NCI-H82 treated with DMSO at 0.1 percent for 48 hours (cell line): ENCODE measurements at regions not wholly inside any gene's neighbourhood (a gene's known extent, or its start where the extent isn't known, plus 50 kb on each side); places are given as distances from the start of the nearest gene placed in this dataset.
"Not testable (repeated sequence)": the region's sequence is repeated elsewhere in the genome, so short reads cannot be mapped to it uniquely, and the experiment has no call there.

Experiments
- DNase-seq: peaks from one replicate; lab custom pipeline; 2025; ENCODE audit not compliant: unreplicated experiment; lab: John Stamatoyannopoulos, UW

DNA sequence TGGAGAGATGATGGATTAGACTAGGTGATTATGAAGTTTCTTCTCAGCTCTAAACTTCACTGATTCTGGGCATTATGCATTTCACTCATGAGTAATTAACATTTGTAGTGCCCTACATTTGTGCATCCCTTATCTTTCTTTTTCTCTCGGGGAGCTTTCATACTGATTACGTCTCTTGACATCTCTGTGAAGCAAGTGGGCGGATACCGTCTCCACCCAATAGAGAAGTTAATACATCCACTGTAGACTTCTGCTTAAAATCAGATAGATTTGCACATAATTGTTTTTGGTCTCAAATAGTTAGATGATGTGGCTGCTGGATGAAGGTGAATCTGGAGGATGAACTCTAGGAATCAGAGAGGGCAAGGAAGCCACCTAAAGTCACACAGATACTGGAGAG, 653.6 kb upstream of the EEF2KMT start:
- no peak for DNase-seq

DNA sequence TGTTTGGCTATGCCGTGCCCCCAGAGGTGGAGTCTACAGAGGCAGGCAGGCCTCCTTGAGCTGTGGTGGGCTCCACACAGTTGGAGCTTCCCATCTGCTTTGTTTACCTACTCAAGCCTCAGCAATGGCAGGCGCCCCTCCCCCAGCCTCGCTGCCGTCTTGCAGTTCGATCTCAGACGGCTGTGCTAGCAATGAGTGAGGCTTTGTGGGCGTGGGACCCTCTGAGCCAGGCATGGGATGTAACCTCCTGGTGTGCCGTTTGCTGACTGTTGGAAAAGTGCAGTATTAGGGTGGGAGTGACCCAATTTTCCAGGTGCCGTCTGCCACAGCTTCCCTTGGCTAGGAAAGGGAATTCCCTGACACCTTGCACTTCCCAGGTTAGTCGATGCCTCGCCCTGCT, 652.8 kb upstream of the EEF2KMT start:
- DNase-seq, result not testable (repeated sequence)

DNA sequence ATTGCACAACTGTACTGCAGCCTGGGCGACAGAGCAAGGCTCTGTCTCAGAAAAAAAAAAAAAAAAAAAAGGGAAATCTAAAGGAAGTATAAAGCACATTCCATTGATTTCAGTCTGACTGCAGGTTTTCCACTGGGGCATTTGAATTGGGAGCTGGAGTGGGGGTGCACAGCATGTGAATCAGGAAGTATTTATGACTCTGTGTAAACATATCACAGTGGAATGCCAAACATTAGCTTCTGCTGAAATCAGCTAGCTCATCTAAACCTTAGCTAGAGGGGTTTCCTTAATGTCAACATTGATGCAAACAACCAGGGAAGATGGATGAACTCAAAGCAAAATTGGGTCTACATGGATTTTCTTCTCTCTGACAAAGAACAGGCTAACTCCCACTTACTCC, 641.0 kb upstream of the EEF2KMT start:
- no peak for DNase-seq

DNA sequence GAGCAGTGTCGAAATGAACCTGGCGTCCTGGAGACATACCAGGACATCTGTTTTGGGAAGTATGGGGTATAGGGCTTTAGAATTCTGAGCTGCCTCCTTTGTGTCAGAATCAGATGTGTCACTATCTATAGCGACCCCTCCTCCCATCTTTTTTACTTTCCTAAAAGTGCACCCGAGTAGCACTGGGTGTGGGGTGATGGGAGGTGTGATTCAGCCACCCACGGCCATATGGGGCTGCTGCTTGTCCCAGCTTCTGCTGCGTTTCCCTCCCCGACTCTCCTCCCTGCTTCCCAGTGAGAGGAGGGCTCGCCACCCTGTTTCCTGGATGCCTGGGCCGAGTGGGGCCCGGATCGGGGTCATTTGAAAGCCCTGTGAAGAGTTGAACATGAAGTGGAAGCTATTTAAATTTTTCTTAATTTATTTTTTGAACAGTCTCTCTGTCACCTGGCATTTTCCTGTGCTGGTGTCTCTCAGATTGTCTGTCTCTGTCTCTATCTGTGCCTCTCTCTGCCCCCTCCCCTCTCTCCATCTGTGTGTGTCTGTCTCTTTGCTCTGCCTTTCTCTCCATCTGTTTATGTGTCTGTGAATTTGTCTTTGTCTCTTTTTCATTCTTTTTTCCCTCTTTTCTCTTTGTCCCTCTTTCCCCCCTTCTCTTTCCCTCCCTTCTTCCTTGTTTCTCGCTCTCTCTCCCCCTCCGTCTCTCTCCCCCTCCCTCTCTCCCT, 638.8 kb upstream of the EEF2KMT start:
- no peak for DNase-seq

DNA sequence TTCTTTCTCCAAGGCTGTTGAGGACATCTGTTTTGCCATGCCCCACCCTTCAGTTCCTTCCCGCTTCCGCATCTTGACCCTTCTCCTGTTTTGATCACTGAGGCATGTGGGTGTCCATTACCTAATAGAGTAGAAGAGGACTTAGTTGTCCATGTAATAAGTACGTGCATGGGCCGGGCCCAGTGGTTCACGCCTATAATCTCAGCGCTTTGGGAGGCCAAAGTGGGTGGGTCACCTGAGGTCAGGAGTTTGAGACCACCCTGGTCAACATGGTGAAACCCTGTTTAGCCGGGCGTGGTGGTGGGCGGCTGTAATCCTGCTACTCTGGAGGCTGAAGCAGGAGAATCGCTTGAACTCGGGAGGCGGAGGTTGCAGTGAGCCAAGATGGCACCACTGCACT, 637.8 kb upstream of the EEF2KMT start:
- no peak for DNase-seq

DNA sequence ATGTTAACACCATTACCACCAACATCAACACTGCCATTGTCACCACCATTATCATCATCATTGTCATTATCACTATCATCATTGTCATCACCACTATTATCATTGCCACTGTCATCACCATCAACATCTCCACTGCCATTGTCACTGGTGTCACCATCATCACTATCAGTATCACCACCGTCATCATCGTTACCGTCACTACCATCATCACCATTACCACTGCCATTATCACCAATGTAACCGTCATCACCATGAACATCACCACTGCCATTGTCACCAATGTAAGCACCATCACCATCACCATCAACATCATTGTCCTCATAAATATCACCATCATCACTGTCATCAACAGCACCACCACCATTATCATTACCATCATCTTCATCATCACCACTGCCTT, 633.2 kb upstream of the EEF2KMT start:
- no peak for DNase-seq

DNA sequence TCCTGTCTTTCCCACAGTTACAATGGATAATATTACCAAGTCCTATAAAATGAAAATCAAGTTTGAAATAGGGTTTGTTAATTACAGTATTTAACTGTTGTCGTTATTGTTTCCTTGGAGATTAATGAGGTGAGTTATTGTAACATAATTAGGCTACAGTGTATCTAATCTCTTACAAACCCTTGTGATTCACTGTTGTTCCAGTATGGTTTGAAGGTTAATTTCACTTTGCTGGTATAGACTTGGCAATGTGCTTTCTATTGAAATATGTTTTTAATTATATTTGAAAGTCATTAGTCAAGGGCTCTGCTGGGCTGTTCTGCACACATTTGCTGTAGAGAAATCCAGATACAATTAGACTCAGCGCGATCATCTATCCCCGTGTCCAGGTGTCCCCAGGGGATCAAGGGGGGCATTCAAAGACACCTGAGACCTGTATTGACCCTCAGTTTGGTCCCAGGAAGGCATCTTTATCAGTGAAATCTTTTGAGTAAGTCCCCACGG, 624.6 kb upstream of the EEF2KMT start:
- DNase-seq, result no peak

DNA sequence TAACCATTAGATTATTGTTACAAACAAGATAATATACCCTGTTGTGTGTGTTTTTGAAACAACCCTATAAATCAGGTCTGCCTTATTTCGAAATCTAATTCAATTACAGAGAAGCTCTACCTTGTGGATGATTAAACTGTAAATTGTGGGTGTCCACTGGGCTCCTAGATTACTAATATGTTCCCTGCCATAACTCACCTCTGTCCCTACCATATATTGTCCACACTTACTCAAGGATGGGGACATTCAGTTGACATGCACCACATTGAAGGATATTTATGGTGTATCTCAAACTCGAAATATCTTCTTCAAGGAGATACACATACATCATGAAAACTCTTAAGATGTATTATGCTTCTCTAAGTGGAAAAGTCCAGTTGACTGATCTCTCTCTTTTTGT, 617.6 kb upstream of the EEF2KMT start:
- DNase-seq, result no peak

DNA sequence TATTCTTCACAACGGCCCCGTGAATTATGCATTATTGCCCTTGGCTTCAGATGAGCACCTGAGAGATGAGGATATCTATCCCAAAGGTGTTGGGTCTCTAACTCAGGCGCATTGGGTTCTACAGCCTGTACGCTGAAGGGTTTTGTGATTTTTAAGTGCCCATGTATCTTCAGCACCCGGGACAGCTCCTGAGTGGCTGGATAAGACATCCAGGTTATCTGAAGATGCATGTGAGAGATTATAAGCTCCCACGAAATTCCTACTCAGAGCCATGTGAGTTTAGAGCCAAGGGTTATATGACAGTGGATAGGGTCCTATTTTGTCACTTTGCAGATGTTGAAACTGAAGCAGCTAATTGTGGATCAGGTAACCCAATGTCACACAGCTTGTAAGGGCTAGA, 612.3 kb upstream of the EEF2KMT start:
- no peak for DNase-seq

DNA sequence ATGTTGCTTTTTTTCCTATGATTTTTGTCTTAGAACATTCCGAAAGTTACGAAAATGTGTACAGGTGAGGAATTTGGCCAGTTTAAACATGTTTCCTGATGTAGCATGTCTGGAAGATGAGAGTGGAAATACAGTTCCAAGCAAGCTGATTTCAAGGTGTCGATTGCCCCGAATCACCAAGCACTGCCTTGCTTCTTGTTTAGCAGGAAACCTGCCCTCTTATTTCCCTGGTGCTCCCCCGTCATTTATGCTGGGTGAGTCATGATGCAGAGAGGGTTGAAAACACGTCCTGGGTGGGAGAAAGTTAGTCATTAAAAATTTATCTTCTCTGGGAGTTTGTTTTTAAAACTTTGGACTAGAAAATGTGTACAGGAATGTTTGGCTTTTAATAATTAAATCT, 608.6 kb upstream of the EEF2KMT start:
- DNase-seq, result no peak

DNA sequence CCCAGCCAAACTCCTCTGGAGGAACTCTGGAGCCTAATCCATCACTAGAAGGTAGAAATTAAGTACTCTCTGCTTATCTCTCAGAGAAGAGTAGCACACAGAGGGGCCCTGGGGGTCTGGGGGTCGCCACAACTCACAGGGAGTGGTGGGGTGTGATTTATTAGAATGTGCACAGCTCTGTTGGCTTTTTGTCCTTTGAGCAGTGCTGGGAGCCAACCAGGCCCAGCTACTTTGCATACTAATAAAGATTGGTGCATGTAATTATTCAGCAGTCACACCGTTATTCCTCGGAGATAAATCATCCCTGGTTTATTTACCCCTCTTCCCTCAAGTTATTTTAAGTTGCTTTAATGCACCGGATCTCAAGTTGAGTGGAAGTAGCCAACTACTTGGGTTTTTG, 606.7 kb upstream of the EEF2KMT start:
- no peak for DNase-seq

DNA sequence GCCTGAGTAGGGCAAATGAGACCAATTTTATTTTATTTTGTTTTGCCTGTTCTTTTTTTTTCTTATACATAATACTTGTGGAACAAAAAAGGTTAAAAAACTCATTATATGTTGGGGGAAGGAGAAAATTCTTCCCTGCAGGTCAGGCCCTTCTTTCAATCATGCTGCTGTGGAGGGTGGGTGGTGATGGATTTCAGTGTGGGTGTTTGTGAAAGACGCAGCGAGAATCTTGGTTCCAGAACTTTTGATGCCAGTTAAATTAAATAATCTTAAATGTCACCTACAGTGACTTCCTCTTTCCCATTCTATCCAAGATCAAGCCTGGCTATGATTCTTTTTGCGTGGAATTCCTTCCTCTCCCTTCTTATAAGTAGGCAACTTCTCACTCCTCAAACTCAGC, 595.8 kb upstream of the EEF2KMT start:
- DNase-seq, result no peak

DNA sequence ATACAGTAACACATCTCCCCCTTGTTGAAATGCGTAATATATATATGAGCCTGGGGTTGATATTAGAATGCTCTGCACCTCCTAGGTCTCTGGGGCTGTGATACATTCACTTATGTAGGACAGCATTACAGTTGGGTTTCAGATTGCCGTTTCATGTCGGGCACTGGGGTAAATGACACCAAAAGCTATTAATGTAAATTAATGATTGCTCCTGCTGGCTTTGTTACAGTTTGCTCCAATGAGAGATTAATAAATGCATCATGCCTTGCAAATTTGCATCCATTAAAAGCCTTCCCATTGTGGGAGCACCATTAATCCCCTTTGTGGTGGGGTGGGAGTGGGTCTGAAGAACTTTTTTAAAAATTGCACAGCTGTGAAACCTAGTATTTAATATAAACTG, 584.4 kb upstream of the EEF2KMT start:
- DNase-seq, result no peak

DNA sequence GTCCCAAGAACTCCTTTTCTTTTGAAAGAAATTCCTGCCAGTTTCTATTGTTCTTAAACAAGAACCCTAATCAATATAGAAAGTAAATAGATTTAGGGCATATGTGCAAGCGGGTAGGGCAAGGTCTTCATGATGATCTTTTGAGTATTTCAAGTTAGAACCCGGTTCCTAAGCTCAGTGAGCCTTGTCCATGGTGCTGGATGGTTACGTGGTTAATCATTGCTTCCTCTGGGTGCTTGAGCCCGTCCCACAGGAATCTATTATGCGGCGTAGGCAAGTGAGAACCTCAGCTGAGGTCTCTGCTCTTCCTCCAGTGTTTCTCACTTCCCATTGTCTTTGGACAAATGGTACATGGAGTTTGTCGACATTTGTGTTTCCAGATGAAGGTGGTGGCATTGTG, 580.8 kb upstream of the EEF2KMT start:
- no peak for DNase-seq

DNA sequence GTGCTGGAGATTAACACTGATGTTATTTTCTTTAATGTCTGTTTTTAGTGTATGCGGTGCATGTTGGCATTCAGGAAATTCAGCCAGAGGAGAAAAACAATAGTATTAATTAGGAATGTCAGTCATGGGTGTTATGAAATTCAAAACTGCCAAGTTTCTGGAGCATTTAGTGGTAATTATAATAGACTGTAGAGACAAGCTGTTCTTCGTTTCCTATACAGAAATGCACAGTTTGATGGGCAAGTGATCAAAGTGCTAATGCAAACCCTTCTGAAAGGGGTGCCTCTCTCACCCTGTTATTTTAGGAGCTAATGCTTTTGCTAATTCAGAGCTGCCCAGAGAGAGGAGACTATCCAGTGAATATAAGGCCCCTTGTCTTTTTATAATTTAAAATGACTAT, 573.8 kb upstream of the EEF2KMT start:
- DNase-seq, result no peak

DNA sequence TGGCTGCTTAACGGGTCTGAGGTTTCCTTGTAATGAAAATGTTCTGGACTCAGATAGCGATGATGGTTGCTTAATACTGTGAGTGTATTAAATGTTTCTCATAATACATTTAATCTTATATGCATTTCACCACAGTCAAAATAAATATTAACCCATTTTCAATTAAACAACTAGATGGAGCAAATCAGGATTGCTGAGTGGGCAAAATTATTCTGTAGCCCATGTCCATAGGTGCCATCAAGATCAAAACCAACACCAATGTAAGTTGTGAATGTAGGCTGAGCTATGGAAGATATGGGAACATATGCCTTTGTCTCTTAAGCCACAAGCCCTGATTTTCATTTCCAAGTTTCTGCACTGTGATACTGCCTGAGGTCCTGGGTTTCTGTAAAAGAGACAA, 572.6 kb upstream of the EEF2KMT start:
- no peak for DNase-seq

DNA sequence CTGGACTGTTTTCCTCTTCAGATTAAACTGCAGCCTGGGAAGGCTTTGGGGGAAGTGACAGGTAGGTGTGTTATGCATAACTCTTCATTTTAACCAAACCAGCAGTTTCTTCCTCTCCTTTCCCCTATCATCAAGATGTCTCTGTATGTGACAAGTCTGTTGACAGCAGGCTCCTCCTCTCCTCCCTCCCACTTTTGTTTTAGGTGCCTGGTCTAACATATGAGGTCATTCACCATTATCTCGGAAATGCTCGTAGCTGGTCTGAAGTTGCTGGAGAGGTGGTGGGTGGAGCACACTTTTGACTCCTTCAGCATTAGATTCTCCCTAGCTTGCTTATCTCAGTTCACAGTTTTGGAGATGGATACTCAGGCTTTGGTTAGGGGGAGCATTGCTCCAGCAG, 571.0 kb upstream of the EEF2KMT start:
- DNase-seq, result no peak

DNA sequence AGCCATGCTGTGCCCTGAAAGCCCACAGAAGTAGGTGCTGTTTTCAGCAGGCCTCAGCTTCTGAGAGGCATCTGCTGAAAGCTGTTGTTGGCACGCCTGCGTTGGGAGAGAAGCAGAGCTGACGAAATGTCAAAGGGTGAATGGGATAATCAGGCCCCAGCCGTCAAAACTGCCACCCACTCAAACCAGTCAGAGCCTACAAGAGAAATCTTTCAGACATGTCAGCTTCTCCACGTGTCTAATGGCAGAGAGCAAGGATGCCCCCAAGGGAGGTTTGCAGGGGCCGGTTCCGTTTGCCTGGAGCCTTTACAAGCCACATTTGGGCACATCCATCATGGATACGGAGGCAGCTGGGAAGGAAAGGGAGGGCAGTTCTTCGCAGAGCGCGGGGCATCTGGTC, 568.2 kb upstream of the EEF2KMT start:
- no peak for DNase-seq

DNA sequence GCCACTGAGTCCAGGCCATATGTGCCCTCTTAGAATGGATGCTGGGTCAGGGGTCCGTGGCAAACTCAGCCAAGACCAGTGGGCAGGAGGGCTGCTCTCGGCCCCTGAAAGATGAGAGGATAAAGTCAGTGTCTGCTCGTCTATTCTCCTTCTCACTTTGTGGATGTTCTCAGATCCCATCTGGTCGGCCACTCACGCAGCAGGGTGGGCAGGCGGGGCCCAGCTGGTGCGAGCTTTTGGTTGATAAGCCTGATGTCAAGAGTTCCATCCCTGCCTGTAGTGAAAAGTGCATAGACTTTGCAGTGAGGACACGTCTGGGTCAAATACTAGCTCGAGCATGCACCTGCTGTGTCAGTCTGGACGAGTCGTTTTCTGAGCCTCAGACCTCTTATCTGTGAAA, 556.2 kb upstream of the EEF2KMT start:
- no peak for DNase-seq

DNA sequence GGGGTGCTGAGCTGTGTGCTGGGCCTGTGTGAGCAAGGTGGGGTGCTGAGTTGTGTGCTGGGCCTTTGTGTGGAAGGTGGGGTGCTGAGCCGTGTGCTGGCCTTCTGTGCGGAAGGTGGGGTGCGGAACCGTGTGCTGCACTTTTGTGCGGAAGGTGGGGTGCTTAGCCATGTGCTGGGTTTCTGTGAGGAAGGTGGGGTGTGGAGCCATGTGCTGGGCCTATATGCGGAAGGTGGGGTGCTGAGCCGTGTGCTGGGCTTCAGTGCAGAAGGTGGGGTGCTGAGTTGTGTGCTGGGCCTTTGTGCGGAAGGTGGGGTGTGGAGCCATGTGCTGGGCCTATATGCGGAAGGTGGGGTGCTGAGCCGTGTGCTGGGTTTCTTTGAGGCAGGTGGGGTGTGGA, 555.4 kb upstream of the EEF2KMT start:
- DNase-seq, result no peak

DNA sequence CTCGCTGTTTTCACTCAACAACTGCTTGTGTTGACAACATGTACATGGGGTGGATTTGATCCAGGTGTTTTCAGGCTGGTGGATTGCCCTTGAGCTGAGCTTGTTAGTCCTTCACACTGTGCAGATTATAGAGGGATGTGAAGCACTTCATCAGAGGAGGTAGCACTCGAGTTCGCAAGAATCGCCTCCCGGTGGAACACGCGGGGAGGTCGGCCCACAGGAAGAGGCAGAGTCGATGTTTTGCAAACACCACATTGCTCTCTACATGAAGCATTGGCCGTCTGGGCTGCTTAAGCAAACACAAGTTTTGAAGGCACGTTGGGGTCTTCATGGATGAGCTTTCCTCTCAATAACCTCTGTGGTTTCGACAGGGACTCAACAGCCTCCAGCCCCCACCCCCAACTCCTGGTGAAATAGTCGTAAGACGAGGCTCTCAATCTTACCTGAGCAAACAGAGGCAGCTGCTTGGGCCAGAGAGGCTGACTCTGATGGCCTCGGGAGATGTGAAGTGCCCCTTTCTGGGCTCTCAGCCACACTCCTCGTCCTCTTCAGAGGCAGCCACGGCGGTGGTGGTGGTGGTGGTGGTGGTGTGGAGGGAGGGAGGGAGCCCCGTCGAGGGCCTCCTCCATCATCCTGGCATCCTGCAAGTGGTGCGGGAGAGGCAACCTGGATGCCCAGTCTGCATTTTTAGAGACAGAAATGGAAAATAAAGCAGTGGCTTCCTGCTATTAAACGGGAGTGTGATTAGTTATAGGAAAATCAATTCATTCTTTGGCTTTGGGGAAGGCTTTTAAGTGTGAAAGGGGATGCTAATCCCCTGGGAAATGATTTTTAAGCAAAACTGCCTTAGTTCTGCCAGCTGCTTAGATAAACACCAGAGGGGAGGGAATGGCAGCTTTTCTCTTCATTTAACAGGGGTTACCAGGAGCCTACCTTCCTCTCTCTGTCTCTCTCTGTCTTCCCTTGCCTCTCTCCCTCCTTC, 552.5 kb upstream of the EEF2KMT start:
- DNase-seq, result no peak

DNA sequence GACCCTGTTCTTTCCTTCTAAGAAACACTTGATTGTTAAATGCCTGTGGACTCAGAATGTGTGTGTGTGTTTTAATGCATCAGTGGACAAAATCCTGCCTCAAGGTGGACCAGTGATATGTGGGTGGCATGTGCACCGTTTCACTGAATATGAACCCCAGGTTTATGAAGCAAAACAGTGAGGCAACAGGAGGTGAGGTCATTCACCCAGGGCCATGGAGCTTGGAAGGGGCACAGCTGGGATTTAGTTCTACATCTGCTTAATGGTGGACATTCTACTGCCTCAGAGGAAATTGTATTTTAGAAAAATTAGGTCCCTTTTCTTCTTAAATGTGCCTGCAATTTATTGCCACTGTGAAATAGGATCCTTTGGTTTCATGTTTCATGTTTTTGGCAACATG, 549.5 kb upstream of the EEF2KMT start:
- DNase-seq, result no peak
